HEK293 (cell line): ENCODE measurements at regions not wholly inside any gene's neighbourhood (a gene's known extent, or its start where the extent isn't known, plus 50 kb on each side); places are given as distances from the start of the nearest gene placed in this dataset.

ENCODE experiments used
- CTCF ChIA-PET: fragments of 350-600 bp; formaldehyde crosslinking; extraction: SDS; loops from one replicate; lab custom pipeline; 2021; ENCODE audit warnings: antibody characterized with exemption; lab: Yijun Ruan, JAX
- POLR2A ChIA-PET: fragments of 300-600 bp; formaldehyde crosslinking; extraction: SDS; loops from one replicate; lab custom pipeline; 2020; ENCODE audit warnings: antibody characterized with exemption, inconsistent platforms; lab: Yijun Ruan, JAX
- H3K27ac ChIP-seq: fragments of 200-500 bp; sonication (Bioruptor generic); 2 replicates; pipeline ENCODE4 v1.5.1; 2014; ENCODE audit warnings: low read depth, low read length, control low read depth, inconsistent platforms; ENCODE audit errors: extremely low read depth
- H3K36me3 ChIP-seq, 2 experiments: fragments of 200-500 bp in 1 of 2; sonication (Bioruptor generic) in 1 of 2; 1 replicate in 1 of 2; 2 replicates in 1 of 2; pipeline ENCODE4 v1.5.1; 2014 to 2017; ENCODE audit warnings: inconsistent platforms in 2 of 2, low read length in 2 of 2; ENCODE audit not compliant: control insufficient read depth in 2 of 2, insufficient read depth in 1 of 2
- H3K4me1 ChIP-seq: fragments of 200-500 bp; sonication (Bioruptor generic); 2 replicates; pipeline ENCODE4 v1.5.1; 2014; ENCODE audit warnings: mild to moderate bottlenecking, low read length, inconsistent platforms; ENCODE audit not compliant: control insufficient read depth, insufficient read depth
- H3K4me3 ChIP-seq: 2 replicates; pipeline ENCODE4 v1.5.1; 2011; ENCODE audit warnings: low read depth, mild to moderate bottlenecking, control low read depth, low read length, moderate library complexity
- H3K9me3 ChIP-seq: fragments of 200-500 bp; sonication (Bioruptor generic); 2 replicates; pipeline ENCODE4 v1.5.1; 2014; ENCODE audit warnings: low read depth, low read length, inconsistent platforms; ENCODE audit not compliant: control insufficient read depth, insufficient read depth
- EGR2 ChIP-seq: fragments of 450-650 bp; formaldehyde crosslinking; IDR thresholded peaks from 2 replicates; pipeline ENCODE4 v1.5.1; 2016; ENCODE audit warnings: low read depth, missing biosample characterization, missing genetic modification characterization
- KLF1 ChIP-seq: fragments of 450-650 bp; formaldehyde crosslinking; IDR thresholded peaks from 2 replicates; pipeline ENCODE4 v1.5.1; 2016; ENCODE audit warnings: missing biosample characterization, missing genetic modification characterization
- MZF1 ChIP-seq: fragments of 450-650 bp; formaldehyde crosslinking; IDR thresholded peaks from 2 replicates; pipeline ENCODE4 v1.5.1; 2017; ENCODE audit warnings: missing biosample characterization, missing genetic modification characterization, borderline replicate concordance
- SP3 ChIP-seq: fragments of 450-650 bp; formaldehyde crosslinking; IDR thresholded peaks from 2 replicates; pipeline ENCODE4 v1.5.1; 2016; ENCODE audit warnings: missing biosample characterization, missing genetic modification characterization
- ZBTB20 ChIP-seq: fragments of 450-650 bp; formaldehyde crosslinking; IDR thresholded peaks from 2 replicates; pipeline ENCODE4 v1.5.1; 2016; ENCODE audit warnings: missing biosample characterization, missing genetic modification characterization
- ZFP3 ChIP-seq: fragments of 450-650 bp; formaldehyde crosslinking; IDR thresholded peaks from 2 replicates; pipeline ENCODE4 v1.5.1; 2016; ENCODE audit warnings: low read depth, missing biosample characterization, missing genetic modification characterization
- ZNF112 ChIP-seq: fragments of 450-650 bp; formaldehyde crosslinking; IDR thresholded peaks from 2 replicates; pipeline ENCODE4 v1.5.0; 2017; ENCODE audit warnings: missing biosample characterization, missing genetic modification characterization
- ZNF169 ChIP-seq: fragments of 450-650 bp; formaldehyde crosslinking; IDR thresholded peaks from 2 replicates; pipeline ENCODE4 v1.5.1; 2016; ENCODE audit warnings: missing biosample characterization, missing genetic modification characterization
- ZNF2 ChIP-seq: fragments of 450-650 bp; formaldehyde crosslinking; IDR thresholded peaks from 2 replicates; pipeline ENCODE4 v1.5.1; 2016; ENCODE audit warnings: missing biosample characterization, missing genetic modification characterization
- ZNF202 ChIP-seq: fragments of 450-650 bp; formaldehyde crosslinking; IDR thresholded peaks from 2 replicates; pipeline ENCODE4 v1.5.1; 2016; ENCODE audit warnings: missing biosample characterization, missing genetic modification characterization, borderline replicate concordance
- ZNF221 ChIP-seq: fragments of 450-650 bp; formaldehyde crosslinking; IDR thresholded peaks from 2 replicates; pipeline ENCODE4 v1.5.1; 2017; ENCODE audit warnings: missing biosample characterization, missing genetic modification characterization, borderline replicate concordance
- ZNF311 ChIP-seq: fragments of 450-650 bp; formaldehyde crosslinking; IDR thresholded peaks from 2 replicates; pipeline ENCODE4 v1.5.1; 2017; ENCODE audit warnings: missing biosample characterization, missing genetic modification characterization, borderline replicate concordance
- ZNF335 ChIP-seq: fragments of 450-650 bp; formaldehyde crosslinking; conservative IDR thresholded peaks from 2 replicates; pipeline ENCODE4 v1.5.1; 2016; ENCODE audit warnings: missing biosample characterization, missing genetic modification characterization
- ZNF488 ChIP-seq: fragments of 450-650 bp; formaldehyde crosslinking; IDR thresholded peaks from 2 replicates; pipeline ENCODE4 v1.5.1; 2016; ENCODE audit warnings: missing biosample characterization, missing genetic modification characterization
- ZNF510 ChIP-seq: fragments of 450-650 bp; formaldehyde crosslinking; IDR thresholded peaks from 2 replicates; pipeline ENCODE4 v1.5.1; 2018; ENCODE audit warnings: mild to moderate bottlenecking, missing genetic modification characterization, missing biosample characterization; ENCODE audit not compliant: insufficient replicate concordance
- ZNF561 ChIP-seq: fragments of 450-650 bp; IDR thresholded peaks from 2 replicates; pipeline ENCODE4 v1.5.1; 2018; ENCODE audit warnings: missing biosample characterization, missing genetic modification characterization, borderline replicate concordance
- ZNF571 ChIP-seq: fragments of 450-650 bp; formaldehyde crosslinking; IDR thresholded peaks from 2 replicates; pipeline ENCODE4 v1.5.0; 2017; ENCODE audit warnings: missing biosample characterization, missing genetic modification characterization
- ZNF596 ChIP-seq: fragments of 450-650 bp; IDR thresholded peaks from 2 replicates; pipeline ENCODE4 v1.5.0; 2018; ENCODE audit warnings: missing biosample characterization, mild to moderate bottlenecking, missing genetic modification characterization, moderate library complexity
- ZNF621 ChIP-seq: fragments of 450-650 bp; formaldehyde crosslinking; IDR thresholded peaks from 2 replicates; pipeline ENCODE4 v1.5.1; 2017; ENCODE audit warnings: missing biosample characterization, missing genetic modification characterization
- ZNF639 ChIP-seq: fragments of 450-650 bp; formaldehyde crosslinking; IDR thresholded peaks from 2 replicates; pipeline ENCODE4 v1.5.1; 2016; ENCODE audit warnings: missing biosample characterization, missing genetic modification characterization
- ZNF677 ChIP-seq: fragments of 450-650 bp; IDR thresholded peaks from 2 replicates; pipeline ENCODE4 v1.5.0; 2018; ENCODE audit warnings: missing biosample characterization, mild to moderate bottlenecking, missing genetic modification characterization, moderate library complexity
- ZNF701 ChIP-seq: fragments of 450-650 bp; formaldehyde crosslinking; IDR thresholded peaks from 2 replicates; pipeline ENCODE4 v1.5.1; 2016; ENCODE audit warnings: missing biosample characterization, missing genetic modification characterization
- ZNF777 ChIP-seq: fragments of 450-650 bp; formaldehyde crosslinking; IDR thresholded peaks from 2 replicates; pipeline ENCODE4 v1.5.1; 2017; ENCODE audit warnings: missing biosample characterization, missing genetic modification characterization, borderline replicate concordance
- ZNF830 ChIP-seq: fragments of 450-650 bp; IDR thresholded peaks from 2 replicates; pipeline ENCODE4 v1.5.0; 2018; ENCODE audit warnings: missing biosample characterization, missing genetic modification characterization, low read depth, mild to moderate bottlenecking, moderate library complexity
- TF ChIP-seq, protein P1 (sequence below): fragments of 450-650 bp; formaldehyde crosslinking; IDR thresholded peaks from 2 replicates; pipeline ENCODE4 v1.5.1; 2016; ENCODE audit warnings: missing biosample characterization, missing genetic modification characterization
- TF ChIP-seq, protein P2 (sequence below): fragments of 450-650 bp; formaldehyde crosslinking; IDR thresholded peaks from 2 replicates; pipeline ENCODE4 v1.5.1; 2017; ENCODE audit warnings: missing biosample characterization, missing genetic modification characterization
- TF ChIP-seq, protein P3 (sequence below): fragments of 450-650 bp; formaldehyde crosslinking; IDR thresholded peaks from 2 replicates; pipeline ENCODE4 v1.5.1; 2016; ENCODE audit warnings: missing biosample characterization, missing genetic modification characterization

GRCh38 chr7:106957766-106958165, 86.7 kb upstream of the PRKAR2B start:
- Histone ChIP-seq H3K36me3 (no peaks in the 10 kb centered on the region), H3K4me3 (no peak overlapping the region), H3K4me1 (no peaks in the 10 kb centered on the region), H3K9me3 (no peaks in the 10 kb centered on the region), H3K27ac (no peak overlapping the region)
- TF ChIP-seq ZNF596 (tag by site-specific recombination) (no peak), ZNF335 (tag by site-specific recombination) (no peak), ZNF488 (tag by site-specific recombination) (no peak), KLF1 (tag by site-specific recombination) (no peak), ZNF561 (tag by site-specific recombination) (no peak), ZNF221 (no peak), ZNF571 (tag by site-specific recombination) (no peak), ZNF169 (tag by site-specific recombination) (no peak), EGR2 (tag by site-specific recombination) (no peak), ZNF830 (tag by site-specific recombination) (no peak), ZNF311 (tag by site-specific recombination) (no peak), ZNF202 (tag by site-specific recombination) (no peak), ZNF639 (tag by site-specific recombination) (no peak)
- TF ChIP-seq, protein P1, sequence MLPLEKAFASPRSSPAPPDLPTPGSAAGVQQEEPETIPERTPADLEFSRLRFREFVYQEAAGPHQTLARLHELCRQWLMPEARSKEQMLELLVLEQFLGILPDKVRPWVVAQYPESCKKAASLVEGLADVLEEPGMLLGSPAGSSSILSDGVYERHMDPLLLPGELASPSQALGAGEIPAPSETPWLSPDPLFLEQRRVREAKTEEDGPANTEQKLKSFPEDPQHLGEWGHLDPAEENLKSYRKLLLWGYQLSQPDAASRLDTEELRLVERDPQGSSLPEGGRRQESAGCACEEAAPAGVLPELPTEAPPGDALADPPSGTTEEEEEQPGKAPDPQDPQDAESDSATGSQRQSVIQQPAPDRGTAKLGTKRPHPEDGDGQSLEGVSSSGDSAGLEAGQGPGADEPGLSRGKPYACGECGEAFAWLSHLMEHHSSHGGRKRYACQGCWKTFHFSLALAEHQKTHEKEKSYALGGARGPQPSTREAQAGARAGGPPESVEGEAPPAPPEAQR (tag by site-specific recombination), result no peak
- CTCF ChIA-PET, result interaction anchor here (0.5 to 3.1 kb wide), 2 partner anchors 10 to 67 kb away, joined by 4 to 15 read pairs; no protein-coding TSS in a partner anchor
- POLR2A ChIA-PET, result no interaction called here

- no peaks in the 10 kb centered on the region for H3K36me3 ChIP-seq
- no peak overlapping the region for H3K4me3 ChIP-seq
- ChIA-PET POLR2A (no interaction called here), CTCF (interaction anchor here (0.6 to 3.1 kb wide), 9 partner anchors 10 to 191 kb away, joined by 3 to 15 read pairs (median 3); no protein-coding TSS in a partner anchor)
- H3K9me3 ChIP-seq, result no peaks in the 10 kb centered on the region
- H3K4me1 ChIP-seq, result no peaks in the 10 kb centered on the region
- no peak overlapping the region for H3K27ac ChIP-seq
- TF ChIP-seq SP3 (tag by site-specific recombination), result no peak
- TF ChIP-seq ZNF510, result no peak
- no peak for TF ChIP-seq ZFP3 (tag by site-specific recombination)
- TF ChIP-seq ZNF488 (tag by site-specific recombination), result no peak
- TF ChIP-seq MZF1 (tag by site-specific recombination), result no peak
- no peak for TF ChIP-seq ZNF677 (tag by site-specific recombination)
- no peak for TF ChIP-seq ZNF701 (tag by site-specific recombination)
- TF ChIP-seq ZNF777 (tag by site-specific recombination), result no peak
- TF ChIP-seq, protein P2, sequence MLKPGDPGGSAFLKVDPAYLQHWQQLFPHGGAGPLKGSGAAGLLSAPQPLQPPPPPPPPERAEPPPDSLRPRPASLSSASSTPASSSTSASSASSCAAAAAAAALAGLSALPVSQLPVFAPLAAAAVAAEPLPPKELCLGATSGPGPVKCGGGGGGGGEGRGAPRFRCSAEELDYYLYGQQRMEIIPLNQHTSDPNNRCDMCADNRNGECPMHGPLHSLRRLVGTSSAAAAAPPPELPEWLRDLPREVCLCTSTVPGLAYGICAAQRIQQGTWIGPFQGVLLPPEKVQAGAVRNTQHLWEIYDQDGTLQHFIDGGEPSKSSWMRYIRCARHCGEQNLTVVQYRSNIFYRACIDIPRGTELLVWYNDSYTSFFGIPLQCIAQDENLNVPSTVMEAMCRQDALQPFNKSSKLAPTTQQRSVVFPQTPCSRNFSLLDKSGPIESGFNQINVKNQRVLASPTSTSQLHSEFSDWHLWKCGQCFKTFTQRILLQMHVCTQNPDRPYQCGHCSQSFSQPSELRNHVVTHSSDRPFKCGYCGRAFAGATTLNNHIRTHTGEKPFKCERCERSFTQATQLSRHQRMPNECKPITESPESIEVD (tag by site-specific recombination), result no peak
- TF ChIP-seq, protein P3, sequence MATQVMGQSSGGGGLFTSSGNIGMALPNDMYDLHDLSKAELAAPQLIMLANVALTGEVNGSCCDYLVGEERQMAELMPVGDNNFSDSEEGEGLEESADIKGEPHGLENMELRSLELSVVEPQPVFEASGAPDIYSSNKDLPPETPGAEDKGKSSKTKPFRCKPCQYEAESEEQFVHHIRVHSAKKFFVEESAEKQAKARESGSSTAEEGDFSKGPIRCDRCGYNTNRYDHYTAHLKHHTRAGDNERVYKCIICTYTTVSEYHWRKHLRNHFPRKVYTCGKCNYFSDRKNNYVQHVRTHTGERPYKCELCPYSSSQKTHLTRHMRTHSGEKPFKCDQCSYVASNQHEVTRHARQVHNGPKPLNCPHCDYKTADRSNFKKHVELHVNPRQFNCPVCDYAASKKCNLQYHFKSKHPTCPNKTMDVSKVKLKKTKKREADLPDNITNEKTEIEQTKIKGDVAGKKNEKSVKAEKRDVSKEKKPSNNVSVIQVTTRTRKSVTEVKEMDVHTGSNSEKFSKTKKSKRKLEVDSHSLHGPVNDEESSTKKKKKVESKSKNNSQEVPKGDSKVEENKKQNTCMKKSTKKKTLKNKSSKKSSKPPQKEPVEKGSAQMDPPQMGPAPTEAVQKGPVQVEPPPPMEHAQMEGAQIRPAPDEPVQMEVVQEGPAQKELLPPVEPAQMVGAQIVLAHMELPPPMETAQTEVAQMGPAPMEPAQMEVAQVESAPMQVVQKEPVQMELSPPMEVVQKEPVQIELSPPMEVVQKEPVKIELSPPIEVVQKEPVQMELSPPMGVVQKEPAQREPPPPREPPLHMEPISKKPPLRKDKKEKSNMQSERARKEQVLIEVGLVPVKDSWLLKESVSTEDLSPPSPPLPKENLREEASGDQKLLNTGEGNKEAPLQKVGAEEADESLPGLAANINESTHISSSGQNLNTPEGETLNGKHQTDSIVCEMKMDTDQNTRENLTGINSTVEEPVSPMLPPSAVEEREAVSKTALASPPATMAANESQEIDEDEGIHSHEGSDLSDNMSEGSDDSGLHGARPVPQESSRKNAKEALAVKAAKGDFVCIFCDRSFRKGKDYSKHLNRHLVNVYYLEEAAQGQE (tag by site-specific recombination), result no peak
- TF ChIP-seq ZNF621 (tag by site-specific recombination), result no peak
- no peak for TF ChIP-seq ZNF112 (tag by site-specific recombination)
- TF ChIP-seq ZBTB20, result no peak
- no peak for TF ChIP-seq ZNF2 (tag by site-specific recombination)
- TF ChIP-seq, all 188 proteins: peak for 0
Observed at GRCh38 chr7:106959753-106960152, 84.8 kb upstream of the PRKAR2B start.
